Upper lobe of left lung (tissue), 6 donors: ENCODE measurements at regions not wholly inside any gene's neighbourhood (a gene's known extent, or its start where the extent isn't known, plus 50 kb on each side); places are given as distances from the start of the nearest gene placed in this dataset.
A peak's percentile ranks its signal among the peaks of the same experiment; 100 is the strongest.

Source experiments
- ATAC-seq, 2 donors: fragments of 200-7000 bp; cut with Tn5 transposase; one replicate each; pipeline ENCODE4 v1.9.1; 2022; ENCODE audit warnings: mild to moderate bottlenecking in 2 of 2, moderate library complexity in 2 of 2; ENCODE audit not compliant: low FRiP score in 2 of 2
- DNase-seq, 2 donors: peaks; one replicate each; pipeline ENCODE4 v3.0.0-alpha.2; 2019 to 2020
- H3K27ac ChIP-seq, 4 donors: fragments of 200-600 bp; sonication (generic); one replicate each; pipeline ENCODE4 v1.5.1; 2016 to 2019
- H3K27me3 ChIP-seq, 4 donors: fragments of 200-600 bp; sonication (generic); one replicate each; pipeline ENCODE4 v1.5.1; 2017 to 2019
- H3K36me3 ChIP-seq, 4 donors: fragments of 200-600 bp; sonication (generic); one replicate each; pipeline ENCODE4 v1.5.1; 2016 to 2019
- H3K4me1 ChIP-seq, 4 donors: fragments of 200-600 bp; sonication (generic); one replicate each; pipeline ENCODE4 v1.5.1; 2018 to 2019
- H3K4me3 ChIP-seq, 4 donors: fragments of 200-600 bp; sonication (generic); one replicate each; pipeline ENCODE4 v1.5.1; 2017 to 2019; ENCODE audit warnings: mild to moderate bottlenecking in 2 of 4, moderate library complexity in 1 of 4
- H3K9me3 ChIP-seq, 4 donors: fragments of 200-600 bp; sonication (generic); one replicate each; pipeline ENCODE4 v1.5.1; 2018 to 2019
- CTCF ChIP-seq, 6 experiments: fragments of 450-650 bp in 4 of 6; fragments of 200-600 bp in 2 of 6; sonication (generic) in 2 of 6; IDR thresholded peaks; one replicate each; pipeline ENCODE4 v1.5.1; 2016 to 2019; ENCODE audit warnings: antibody characterized with exemption in 6 of 6
- EP300 ChIP-seq, 4 donors: sonication (generic); formaldehyde crosslinking; IDR thresholded peaks; one replicate each; pipeline ENCODE4 v1.5.1; 2017; ENCODE audit warnings: antibody characterized with exemption in 4 of 4, control low read depth in 2 of 4
- POLR2A ChIP-seq, 4 donors: fragments of 450-650 bp; IDR thresholded peaks; one replicate each; pipeline ENCODE4 v1.5.1; 2016 to 2017; ENCODE audit warnings: antibody characterized with exemption in 4 of 4, mild to moderate bottlenecking in 2 of 4
- POLR2AphosphoS5 ChIP-seq, 2 donors: sonication (generic); formaldehyde crosslinking; IDR thresholded peaks; one replicate each; pipeline ENCODE4 v1.5.1; 2017; ENCODE audit warnings: antibody characterized with exemption in 2 of 2
- WGBS, 2 donors: methylation state at CpG; one replicate each; pipeline ENCODE4 v1.1.5; 2017 to 2018; 5-methylcytosine and 5-hydroxymethylcytosine counted together
- small RNA-seq, 4 donors: library from RNA; depleted of rRNA; stranded (forward); fragments of <200 nt; gene quantifications; one replicate each; pipeline ENCODE3, GENCODE V24; 2016
- donor health status: DM: no; HTN: no; CAD: no; lungs with moderate emphysema.
- donor health status: DM: no; HTN: yes; CAD: no; lungs with severe emphysema.

DNA sequence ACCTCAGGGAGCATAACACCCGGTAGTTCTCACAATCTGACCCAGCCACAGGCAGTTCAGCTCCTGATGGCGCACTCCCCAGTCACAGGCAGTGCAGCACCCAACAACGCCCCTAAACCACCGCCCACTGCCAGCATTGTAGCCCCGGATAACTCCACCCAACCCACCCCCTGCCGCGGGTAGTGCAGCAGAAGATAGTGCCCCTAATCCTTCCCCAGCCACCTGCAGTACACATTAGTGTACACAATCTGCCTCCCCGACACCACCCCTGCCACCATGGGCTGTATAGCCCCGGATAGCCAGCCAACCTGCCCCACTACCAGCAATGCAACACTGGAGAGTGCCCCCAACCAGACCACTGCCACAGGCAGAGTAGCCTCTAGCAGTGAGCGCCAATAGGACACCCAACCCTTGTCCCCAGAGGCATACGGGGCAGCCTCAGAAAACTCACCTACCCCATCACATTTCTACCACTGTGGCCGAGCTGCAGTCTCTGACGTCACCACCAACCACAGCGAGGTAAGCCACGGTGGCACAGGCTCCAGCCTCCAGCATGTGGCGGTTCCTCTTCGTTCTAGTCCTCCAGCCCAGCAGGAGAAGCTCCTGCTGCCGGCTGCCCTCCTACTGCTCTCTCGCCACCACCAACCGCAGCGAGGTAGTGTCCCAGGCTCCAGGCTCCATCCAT, 877.3 kb downstream of the KCNJ18 start:
- 88% methylated on average over 14 to 21 of the region's 21 CpGs for WGBS, 2 donors
- no peak for ATAC-seq

DNA sequence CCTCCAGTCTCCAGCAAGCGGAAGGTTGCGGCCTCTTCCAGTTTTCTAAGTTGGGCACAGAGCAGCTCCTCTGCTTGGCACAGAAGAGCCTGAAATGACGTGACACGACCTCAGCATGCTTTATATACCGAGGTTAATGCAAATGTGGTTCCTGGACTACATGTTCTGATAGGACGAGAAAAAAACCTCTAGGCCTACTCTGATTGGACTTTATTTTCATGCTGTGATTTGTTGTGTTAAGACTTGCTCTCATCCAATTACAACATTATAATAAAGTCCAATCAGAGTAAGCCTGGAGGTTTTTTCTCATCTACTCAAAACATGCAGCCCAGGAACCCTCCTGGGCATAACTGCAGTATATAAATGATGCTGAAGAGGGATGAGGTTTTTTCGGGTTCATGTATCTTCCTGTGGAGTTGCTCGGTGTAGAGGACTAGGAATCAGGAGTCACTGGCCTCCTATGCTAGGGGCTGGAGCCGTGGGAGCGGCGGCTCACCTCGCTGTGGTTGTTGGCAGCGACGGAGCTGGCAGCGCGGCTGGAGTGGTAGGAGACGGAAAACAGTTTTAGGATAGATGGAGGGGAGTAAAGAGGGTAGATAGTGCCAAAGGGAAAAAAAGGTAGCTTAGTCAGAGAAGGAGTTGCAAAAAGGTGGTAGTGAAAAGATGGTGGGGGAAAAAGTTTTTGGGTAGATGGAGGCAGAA, 878.0 kb downstream of the KCNJ18 start:
- TF ChIP-seq EP300 (IDR thresholded peaks at IDR 0.05): no peak
- TF ChIP-seq POLR2AphosphoS5 (IDR thresholded peaks at IDR 0.05): no peak
- no peak for TF ChIP-seq CTCF (IDR thresholded peaks at IDR 0.05)
- TF ChIP-seq POLR2A (IDR thresholded peaks at IDR 0.05): no peak
- Histone ChIP-seq H3K4me3 (no peak overlapping the region), H3K27me3 (no peaks in the 10 kb centered on the region), H3K36me3 (no peaks in the 10 kb centered on the region), H3K9me3 (peaks cover 0 to 15% (median 0%) of the 10 kb centered on the region in 4 donors), H3K4me1 (no peaks in the 10 kb centered on the region), H3K27ac (no peak overlapping the region)
- no peak for ATAC-seq
- peak in 1 of 2 donors; percentile 56 for DNase-seq
- WGBS, 2 donors: 77 to 82% methylated on average over 17 of the region's 17 CpGs

More for the DNA sequence above, 877.3 kb downstream of the KCNJ18 start:
- Histone ChIP-seq H3K4me3 (no peak overlapping the region), H3K27me3 (no peaks in the 10 kb centered on the region), H3K4me1 (no peaks in the 10 kb centered on the region), H3K27ac (no peak overlapping the region), H3K36me3 (no peaks in the 10 kb centered on the region), H3K9me3 (peaks cover 0 to 15% (median 0%) of the 10 kb centered on the region in 4 donors)
- peak in 1 of 2 donors; percentile 29 for DNase-seq
- no peak for TF ChIP-seq EP300 (IDR thresholded peaks at IDR 0.05)
- TF ChIP-seq POLR2A (IDR thresholded peaks at IDR 0.05): no peak
- TF ChIP-seq POLR2AphosphoS5 (IDR thresholded peaks at IDR 0.05): no peak
- TF ChIP-seq CTCF (IDR thresholded peaks at IDR 0.05): no peak

GRCh38 chr17:22599322-22599721, 907.0 kb downstream of the KCNJ18 start:
- Histone ChIP-seq H3K27me3 (no peaks in the 10 kb centered on the region), H3K36me3 (no peaks in the 10 kb centered on the region), H3K27ac (no peak overlapping the region), H3K4me3 (no peak overlapping the region), H3K4me1 (no peaks in the 10 kb centered on the region), H3K9me3 (no peaks in the 10 kb centered on the region)
- DNase-seq (no peak), ATAC-seq (no peak)
- TF ChIP-seq CTCF (IDR thresholded peaks at IDR 0.05) (no peak), POLR2A (IDR thresholded peaks at IDR 0.05) (no peak)
- 54 to 60% methylated on average over 3 of the region's 3 CpGs for WGBS, 2 donors

DNA sequence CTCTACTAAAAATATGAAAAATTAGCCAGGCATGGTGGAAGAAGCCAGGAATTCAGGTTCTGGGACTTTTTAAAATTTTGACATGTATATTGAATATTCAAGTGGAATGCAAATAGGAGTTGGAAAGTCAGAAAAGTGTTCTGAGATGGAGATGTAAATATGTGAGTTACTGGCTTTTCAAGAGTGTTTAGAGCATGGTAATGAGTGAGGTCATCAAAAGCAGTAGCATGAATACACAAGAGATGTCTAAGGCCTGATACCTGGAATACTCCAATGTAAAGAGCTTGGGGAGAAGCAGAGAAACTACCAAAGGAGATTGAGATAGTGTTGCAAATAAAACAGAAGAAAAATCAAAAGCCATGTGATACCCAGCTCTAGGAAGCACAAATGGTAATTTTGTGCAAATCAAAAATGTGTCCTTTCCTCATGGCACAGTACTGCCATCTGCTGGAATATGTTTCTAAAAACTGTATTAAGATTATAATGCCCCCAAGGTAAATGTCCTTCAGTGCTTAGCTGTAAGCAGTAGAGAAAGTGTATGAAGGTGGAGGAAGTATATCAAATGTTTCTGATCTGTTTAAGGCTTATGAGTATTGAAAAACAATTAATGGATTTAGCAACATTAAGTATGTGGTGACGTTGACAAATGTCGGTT, 908.4 kb downstream of the KCNJ18 start:
- Histone ChIP-seq H3K9me3 (no peaks in the 10 kb centered on the region), H3K27ac (no peak overlapping the region), H3K27me3 (no peaks in the 10 kb centered on the region), H3K36me3 (no peaks in the 10 kb centered on the region), H3K4me3 (no peak overlapping the region), H3K4me1 (no peaks in the 10 kb centered on the region)
- 53 to 57% methylated on average over 2 of the region's 2 CpGs for WGBS, 2 donors
- no peak for ATAC-seq
- DNase-seq: no peak
- TF ChIP-seq CTCF (IDR thresholded peaks at IDR 0.05) (no peak), POLR2AphosphoS5 (IDR thresholded peaks at IDR 0.05) (no peak), EP300 (IDR thresholded peaks at IDR 0.05) (no peak), POLR2A (IDR thresholded peaks at IDR 0.05) (no peak)

Small RNA genes in the stretch of these regions (small RNA-seq; reads per million reads assigned to genes)
- gene ABBA01006766.1: 0 reads per million in 4 donors
- gene NMTRS-TGA3-1: 0 reads per million in 4 donors
